ENCODE measurements at regions not wholly inside any gene's neighbourhood (a gene's known extent, or its start where the extent isn't known, plus 50 kb on each side); places are given as distances from the start of the nearest gene placed in this dataset.

DNA sequence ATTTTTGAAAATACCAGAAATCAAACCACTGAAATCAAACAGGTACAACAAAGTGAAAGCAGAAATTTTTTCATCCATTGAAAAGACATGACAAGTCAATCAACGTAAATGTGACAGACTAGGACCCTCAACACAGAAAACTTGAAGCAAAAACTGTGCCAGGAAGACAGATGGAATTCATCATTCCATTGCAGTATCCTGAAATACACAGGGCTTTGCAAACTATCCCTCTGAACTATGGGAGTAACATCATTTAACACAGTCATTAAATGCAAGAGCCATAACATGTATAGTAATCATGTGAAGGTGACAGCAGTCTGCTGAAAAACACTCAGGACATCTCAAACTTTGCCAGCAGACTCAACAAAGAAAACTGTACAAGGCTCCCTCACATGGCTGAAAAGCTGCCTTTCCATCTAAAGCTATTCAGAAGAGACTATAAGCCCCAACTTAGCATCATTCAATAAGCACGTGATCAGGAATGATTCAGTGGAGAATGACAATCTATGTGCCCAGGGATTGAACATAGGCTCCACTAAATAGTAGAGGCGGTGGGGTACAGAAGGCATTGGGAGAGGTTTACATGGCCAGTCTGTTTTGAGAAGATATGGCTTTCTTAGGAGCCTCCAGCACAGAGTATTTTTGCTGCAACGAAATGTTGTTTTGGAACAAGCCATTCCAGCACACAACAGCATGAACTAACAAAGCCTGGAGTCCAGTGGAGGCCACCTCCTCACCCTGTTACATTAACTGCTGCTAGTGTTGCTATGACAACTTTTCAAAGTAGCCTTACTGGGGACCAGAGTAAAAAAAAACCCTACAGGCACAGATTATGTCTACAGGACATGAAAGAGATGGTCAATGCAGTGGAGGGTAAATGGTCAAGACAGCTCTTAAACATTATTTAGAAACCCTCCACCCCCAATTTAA is 274.5 kb upstream of the NOCT start:
- no peak for DNase-seq

DNA sequence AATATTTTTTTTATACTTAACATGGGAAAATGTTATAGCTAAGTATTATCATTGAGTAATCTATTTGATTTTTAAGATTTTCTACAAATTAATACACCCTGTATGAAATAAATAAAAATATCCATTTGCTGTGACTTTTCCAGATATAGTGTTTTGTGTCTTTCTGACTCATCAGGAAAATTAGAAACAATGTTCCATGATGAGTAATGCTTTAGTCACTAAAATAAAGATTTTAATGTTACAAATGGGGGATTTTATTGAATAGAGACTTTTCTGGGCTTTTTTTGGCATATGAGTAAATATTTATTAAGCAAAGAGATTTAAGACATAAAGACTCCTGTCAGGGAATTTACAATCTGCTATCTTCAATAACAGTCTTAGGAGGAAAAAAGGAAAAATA is 279.2 kb upstream of the NOCT start:
- no peak for DNase-seq

DNA sequence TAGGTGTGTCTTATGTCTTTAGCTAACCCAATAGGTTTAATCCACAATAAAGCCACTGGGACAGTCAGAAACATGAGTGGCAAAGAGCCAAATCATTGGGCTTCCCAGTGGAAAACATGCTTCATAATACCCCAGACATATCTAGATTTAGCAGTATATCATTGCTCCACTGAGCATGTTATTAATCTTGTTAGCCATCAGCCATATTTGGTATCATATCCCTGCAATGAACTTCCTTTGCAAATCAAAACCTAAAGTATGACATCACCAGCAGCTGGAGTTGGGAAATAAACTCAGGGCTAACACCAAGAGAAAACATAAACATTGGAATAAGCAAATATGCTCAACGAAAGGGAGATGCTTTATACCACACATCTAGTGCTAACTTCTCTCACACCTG is 280.8 kb upstream of the NOCT start:
- DNase-seq: no peak

DNA sequence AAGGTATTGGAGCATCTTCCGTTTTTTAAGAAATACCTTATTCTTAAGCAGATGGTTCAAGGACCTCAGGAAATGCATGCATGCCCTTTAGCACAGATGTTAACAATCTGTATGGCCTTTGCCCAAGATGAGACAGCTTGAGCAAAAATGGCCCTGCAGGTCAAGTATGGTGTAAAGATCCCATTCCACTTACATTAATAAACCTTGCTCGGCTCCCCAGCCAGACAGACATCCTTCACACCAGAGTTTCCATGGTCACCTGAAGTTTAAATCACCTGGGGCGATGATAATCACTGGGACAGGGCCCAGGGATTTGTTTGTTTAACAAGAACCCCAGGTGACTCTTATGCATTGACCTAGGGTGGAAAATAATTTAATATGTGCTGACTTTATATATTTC is 287.0 kb upstream of the NOCT start:
- no peak for DNase-seq

DNA sequence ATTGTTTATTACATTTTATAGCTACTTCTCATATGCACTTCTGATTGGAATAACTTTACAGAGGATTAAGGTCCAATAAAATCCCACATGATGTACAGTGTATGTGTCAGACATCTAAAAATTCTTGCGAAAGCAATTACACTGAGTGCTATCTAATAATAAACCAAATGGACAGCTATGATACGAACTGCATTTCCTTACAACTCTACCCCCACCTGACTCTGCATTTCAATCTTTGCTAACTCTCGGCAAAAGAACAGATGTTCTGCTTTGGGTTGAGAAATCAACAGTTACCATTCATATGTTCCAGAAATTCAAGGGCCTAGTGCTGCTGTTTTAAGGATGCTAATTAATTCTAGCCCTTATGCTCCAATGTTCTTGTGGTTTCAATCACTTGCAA is 287.9 kb upstream of the NOCT start:
- DNase-seq: no peak

DNA sequence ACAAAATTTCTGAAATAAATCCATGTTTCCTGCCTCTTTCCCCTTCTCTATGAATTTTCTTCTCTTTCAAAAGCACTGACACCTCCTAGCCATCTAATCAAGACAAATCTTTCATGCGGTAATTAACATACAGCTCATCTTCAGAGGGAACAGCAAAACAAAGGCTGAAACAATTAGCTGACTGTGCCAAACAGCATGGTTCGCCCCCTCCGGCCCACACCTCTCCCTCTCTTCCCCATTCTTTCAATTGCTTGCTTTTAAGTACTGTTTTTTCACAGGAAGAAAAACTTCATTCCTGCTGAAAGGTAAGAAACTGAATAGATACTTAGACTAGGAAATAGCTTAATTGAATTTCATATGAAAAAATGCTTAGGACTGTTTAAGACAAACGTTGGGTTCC is 291.1 kb upstream of the NOCT start:
- DNase-seq: no peak

DNA sequence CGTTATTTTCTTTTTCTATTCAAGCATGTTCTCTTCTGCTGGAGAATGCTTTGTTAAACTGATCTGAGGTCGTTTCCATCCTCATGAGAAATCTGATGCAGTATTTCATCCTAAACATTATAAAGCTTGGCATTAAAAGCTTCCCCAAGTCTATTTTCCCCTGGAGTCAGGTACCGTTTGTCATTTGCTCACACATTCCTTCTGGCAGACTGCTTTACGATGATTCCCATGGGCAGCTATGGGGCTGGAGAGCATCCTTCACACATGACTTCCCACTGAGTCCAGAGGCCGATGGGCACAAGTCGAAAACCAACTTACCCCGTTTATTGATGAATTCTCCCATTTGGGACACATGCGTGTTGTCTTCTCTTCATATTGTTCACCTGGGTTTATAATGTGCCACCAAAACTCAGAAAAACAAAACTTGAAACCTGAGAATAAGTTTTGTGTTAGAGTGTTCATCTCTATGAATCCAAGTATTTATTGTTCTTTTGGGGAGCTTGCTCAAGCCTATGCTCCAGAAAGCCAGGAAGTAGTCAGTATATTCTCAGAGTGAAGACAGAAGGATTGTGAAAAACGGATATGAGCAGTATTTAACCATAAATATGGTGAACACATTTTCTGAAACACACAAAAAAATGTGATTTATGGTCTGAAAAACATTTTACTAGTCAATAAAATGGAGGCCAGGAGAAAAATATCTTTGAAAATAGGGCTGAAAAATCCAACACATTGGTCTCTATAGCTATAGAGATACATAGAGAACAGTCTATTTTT is 298.8 kb upstream of the NOCT start:
- DNase-seq: no peak

DNA sequence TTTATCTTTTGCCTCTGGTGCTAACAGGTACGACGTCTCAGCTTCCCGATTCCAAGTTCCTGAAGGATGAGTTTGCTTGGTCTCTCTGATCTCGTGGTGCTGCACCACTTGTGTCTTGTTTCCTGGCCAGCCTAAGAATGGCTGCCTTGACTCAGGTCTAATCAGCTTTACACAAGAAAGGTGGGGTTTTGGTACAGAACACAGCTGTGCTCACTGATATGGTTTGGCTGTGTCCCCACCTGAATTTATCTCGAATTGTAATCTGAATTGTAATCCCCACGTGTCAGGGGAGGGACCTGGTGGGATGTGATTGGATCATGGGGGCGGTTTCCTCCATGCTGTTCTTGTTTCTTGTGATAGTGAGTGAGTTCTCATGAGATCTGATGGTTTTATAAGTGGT is 305.3 kb upstream of the NOCT start:
- no peak for DNase-seq

DNA sequence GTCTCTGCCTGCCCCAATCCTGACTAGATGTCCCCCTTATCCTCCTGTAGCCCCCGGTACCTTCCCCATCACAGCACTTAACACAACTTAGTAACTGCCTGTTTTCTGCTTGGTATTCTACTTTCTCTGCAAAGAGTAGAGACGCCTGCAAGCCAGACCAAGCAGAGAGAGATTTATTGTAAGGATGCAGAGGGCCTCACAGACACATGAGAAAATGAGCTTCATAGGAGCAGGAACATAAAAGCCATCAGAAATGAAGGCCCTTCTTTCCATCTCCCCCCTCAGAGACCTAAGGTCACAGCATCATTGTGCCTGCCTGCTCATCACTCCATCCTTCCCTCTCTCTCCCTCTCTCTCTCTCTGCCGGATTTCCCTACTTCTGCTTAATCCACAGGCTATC is 305.7 kb upstream of the NOCT start:
- no peak for DNase-seq

DNA sequence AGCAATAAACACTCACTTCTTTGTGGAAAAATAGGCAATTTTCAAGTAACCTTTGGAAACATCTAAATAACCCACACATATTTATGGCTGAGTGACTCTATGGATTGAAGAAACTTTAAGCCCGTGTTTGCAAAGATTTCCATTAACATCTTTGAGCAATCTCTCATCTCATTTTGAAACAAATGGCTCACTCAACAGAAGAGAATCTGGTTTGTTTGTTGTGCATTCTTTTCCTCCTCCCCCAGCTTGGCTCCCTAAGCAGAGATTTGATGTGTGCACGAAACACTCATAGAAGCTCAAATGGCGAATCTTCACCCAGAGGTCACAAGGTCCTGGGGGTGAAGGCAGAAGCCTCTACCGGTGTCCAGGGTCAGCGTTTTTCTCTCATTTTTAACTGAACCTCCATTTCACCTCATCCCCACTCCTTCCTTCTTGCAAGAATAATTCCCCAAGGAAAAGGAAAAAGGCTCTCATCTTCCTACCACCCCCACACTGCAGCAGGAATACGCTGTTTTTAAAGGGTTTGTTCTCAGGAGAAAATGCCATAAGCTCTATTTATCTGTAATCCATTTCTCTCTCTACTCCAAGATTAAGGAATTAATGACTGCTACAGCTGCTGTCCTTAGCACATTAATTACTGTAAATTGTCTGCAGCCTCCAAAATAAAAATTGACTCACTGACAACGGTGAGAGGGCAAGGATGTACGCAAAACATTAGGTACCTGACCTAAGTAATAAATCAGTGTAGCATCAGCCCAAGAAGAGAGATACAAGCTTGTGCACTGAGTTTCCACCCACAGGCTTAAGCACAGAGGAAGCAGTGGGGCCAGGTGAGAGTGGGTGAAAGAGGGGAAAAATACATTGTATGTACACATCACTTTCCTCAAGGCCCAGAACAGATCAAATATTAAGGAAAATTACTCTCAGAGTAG is 307.6 kb upstream of the NOCT start:
- DNase-seq: no peak

DNA sequence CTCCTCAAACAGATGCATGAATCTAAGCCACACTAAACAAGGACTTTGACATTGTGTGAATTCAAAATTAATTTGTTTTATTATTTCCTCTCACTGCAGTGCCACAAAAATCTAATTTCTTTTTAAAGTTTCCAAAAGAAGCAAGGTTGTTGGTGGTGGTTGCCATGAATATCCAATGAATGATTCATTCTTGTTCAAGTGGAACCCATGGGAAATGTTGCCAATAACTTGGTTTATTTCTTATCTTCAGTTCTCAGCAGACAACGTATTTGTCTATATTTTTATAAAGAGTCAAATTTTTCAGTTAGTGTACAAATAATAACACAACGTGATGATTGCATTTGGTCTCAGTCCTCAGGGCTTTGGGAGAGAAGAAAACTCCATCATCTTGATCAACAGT is 309.4 kb upstream of the NOCT start:
- DNase-seq: no peak

DNA sequence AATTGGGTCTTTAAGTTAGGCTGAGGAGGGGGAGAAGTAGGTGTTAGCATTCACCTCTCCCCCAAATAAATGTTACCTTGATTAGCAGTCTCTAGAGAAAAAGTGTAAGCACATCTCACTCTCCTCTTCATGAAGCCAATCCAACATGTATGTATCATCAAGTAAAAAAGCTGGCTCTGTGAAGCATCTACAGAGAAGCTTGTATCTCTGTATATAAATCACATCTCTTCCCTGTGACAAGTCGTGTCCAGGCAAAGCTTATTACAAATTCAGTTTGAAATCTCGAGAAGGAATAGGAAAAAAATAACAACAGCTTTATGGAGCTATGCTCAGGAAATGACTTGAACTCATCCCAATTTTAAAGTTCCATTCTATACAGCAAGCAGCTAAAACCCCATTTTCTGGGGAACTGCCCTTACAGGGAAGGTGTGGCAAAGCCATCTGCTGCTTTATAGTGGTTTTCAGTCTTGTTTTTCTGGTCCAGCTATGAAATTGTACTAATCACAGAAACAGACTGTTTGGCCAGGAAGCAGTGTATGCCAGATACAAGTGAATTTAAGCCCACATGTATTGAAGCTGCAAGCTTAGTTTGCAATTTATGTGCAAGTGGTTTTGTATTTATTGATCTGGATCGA is 313.3 kb upstream of the NOCT start:
- no peak for DNase-seq

DNA sequence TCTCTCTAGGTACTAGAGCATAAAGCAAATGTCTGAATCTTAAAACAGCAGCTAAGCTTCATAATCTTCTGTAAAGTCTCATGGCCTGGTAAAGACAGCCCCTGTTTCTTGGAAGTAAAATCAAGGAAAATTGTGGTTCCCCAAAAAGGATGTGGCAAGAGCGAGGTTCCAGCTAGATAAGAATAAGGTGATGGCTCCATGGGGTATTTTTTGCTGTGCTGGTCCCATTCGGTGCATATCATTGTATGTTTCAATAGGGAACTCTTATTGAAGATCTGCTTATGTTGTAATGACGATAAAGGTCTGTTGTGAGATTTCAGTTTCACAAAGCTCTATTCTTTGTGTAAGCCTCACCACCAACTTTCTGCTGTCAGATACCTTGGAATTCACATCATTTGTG is 316.9 kb upstream of the NOCT start:
- DNase-seq: no peak

DNA sequence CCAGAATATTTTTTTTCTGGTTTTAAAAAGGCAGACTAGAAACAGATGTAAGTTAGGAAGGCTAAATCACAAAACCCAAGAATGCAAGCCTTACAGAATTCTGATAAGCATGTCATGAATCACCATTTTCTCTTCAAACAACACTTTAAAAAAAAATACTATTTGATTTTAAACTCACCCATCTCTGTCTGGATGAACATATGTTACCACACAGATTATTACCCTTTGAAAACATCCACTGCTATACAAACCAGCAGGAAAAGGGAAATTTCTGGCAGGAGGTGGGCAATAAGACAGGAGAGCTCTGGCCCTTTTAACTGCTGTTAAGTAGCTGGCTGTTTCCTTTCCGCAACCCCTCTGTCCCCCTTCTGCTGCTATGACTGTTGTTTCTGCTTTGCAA is 317.7 kb upstream of the NOCT start:
- no peak for DNase-seq

DNA sequence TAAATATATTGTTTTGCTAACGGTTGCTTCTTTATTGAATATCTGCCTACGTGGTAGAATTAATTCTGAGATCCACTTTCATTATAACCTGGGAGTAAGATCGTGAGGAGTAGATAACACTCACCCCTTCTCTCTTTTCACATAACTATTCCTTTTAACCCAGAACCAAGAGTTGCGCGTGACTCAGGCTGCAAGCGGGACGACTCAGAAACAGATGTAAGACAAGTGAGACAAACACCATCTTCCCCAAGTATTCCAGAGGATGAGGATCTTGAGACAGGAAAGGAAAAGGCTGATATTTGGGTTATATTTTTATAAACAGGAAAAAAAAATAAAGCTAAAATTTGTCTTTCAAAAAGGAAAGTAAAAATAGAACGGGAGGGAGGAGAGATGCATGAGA is 318.8 kb upstream of the NOCT start:
- no peak for DNase-seq

DNA sequence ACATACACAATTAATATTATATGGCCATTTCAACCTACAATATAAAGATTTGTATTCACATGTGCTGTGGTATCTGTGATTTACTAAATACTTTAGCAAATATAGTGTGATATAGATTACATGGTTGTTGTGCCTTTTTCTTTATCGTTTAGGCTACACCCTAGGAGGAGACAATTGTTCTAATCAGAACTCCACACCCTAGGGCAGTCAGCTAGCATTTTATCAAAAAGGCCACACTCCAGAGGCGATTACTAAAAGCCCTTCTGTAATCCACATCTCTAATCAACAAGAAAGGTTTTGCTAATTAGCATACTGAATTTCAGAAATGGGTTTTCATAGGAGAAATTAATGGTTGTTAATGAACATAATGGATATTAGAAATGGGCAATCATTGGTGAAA is 319.5 kb upstream of the NOCT start:
- no peak for DNase-seq

DNA sequence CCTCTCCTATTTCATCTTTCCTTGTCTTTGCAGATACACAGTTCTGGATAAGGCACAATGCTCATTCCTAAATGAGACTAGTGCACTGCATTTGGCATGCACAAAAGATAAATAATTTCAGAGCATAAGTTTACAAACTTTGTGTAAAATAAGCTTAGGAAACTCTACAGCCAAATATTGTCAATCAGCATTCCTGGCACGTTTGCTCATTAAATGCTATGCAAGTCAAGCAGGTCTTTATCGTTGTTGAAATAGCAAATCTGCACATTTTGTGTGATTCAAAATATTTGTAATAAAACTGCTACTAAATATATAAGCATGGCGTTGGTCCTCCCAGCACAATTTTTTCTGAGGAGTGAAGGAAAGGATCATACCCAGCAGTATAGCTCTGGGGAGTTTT is 322.1 kb upstream of the NOCT start:
- DNase-seq: no peak

DNA sequence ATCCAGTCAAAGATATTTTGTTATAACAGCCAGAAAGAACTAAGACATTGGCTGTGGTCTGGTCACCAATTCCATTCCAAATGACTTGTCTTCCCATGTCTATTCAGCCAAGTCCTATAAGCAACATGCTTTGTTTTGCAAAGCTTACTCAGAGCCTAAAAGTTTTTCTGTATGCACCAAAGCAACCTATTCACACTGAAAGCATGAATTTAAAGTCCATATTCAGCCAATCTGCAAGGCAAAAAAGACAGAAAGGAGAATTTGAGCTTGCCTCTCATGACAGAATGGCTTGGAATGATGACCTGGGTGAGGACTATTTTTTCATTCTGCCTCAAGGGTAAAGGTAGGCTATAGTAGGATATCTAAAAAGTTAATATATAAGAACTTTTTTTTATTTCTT is 323.2 kb upstream of the NOCT start:
- DNase-seq: no peak

DNA sequence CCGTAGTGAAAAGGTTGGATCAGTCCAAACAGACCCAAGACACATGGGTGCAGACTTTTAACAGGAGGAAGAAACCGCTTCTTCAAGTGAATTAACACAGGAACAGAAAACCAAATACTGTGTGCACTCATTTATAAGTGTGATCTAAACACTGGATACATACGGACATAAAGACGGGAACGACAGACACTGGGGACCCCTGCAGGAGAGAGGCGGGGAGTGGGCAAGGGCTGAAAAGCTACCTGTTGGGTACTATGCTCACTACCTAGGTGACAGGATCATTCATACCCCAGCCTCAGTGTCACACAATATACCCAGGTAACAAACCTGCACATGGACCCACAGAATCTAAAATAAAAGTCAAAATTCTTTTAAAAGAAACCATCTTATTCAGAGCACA is 326.0 kb upstream of the NOCT start:
- DNase-seq: no peak

DNA sequence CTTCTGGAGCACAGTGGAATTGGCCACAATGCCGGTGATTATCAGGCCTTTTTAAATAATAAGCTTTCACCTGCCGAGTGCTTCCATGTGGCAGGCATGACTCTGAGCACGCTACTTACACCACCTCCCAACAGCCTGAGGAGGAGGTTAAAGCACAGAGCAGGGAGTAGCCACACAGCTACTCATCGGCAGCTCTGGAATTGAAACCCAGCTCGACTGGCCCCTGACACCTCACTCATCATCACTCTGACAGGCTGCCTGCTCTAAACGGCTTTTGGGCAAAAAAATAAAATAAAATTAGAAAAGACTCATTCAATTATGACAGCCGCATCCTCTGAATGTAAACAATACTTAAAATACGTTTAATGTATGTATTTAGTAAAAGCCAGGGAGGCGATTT is 326.4 kb upstream of the NOCT start:
- DNase-seq: no peak

DNA sequence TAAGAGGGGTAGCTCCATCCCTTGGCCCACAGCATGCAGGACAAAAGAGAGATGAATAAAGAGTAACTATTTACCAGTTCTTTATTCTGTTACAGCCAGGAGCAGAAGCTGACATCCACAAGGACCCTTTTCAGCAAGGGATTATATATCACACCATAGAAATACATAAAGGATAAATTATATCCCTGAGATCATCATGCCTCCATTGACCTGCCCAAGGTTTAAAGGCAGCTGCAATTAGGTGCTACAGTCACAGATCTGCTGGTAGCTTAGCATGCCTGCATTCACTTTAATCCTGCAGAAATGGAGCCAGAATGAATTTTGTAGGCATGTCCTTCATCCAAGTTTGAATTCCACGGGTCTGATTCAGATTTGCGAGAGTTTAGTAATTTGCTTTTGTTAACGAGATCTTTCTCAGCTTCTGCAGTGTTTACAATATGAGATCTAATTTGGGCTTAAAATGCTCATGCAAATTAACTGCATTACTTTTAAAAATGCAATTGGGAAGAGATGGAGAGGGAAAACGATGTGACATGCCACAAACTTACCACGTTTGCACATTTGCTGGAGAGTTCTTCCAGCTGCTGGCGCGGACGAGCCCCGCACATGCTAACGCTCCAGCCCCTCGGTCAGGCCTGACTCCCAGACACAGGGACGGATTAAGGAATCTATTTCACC is 327.0 kb upstream of the NOCT start:
- no peak for DNase-seq

Data from SW 1271 (cell line).